NCI-H82 (cell line): ENCODE measurements at regions not wholly inside any gene's neighbourhood (a gene's known extent, or its start where the extent isn't known, plus 50 kb on each side); places are given as distances from the start of the nearest gene placed in this dataset.
A peak's percentile ranks its signal among the peaks of the same experiment; 100 is the strongest.

Experiments used
- DNase-seq: peaks from one replicate; lab custom pipeline; 2025; lab: John Stamatoyannopoulos, UW

- DNase-seq: no peak
These were observed 662.0 kb downstream of the CDH11 start for GRCh38 chr16:64459821-64460220.

DNA sequence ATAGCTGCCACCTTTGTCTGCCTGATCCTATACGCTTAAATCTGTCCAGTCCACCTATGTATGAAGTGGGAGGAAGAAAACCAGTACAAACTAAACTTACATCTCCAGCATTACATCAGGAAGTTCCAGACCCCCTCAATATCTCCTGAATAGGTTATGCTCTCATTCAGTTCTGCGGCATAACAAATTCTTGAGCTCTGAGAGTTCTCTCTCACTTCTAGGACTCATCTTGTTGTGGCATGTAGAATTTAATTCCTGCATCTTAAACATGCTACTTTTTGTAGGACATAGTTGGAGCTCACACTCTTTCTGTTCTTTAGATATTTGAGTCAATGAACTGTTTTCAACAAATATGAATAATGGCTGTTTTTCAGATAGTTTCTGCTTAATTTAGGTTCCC, 662.5 kb downstream of the CDH11 start:
- no peak for DNase-seq

- DNase-seq: no peak
These were observed 666.6 kb downstream of the CDH11 start for GRCh38 chr16:64455275-64455674.

DNA sequence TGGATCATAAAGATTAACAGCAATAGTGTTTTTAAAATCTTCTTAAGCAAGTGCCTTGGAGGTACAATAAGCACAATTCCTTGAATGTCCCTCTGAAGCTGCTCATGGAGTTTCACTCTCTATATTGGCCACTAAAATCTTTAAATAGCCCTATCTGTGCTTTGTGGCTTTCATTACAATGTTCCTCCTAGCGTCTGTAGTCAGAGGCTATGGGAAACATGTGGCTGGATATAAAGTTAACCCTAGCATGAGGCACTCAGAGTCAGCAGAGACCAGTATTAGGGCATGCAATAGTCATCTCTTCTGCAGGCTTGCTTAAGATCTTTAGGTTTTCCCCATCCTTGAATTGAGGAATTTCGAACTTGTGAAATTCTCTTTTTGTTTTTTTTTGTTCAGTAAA, 668.2 kb downstream of the CDH11 start:
- no peak for DNase-seq

GRCh38 chr16:64452446-64452845, 669.4 kb downstream of the CDH11 start:
- DNase-seq: no peak

- DNase-seq: no peak
These were observed 671.7 kb downstream of the CDH11 start for GRCh38 chr16:64450177-64450576.

DNA sequence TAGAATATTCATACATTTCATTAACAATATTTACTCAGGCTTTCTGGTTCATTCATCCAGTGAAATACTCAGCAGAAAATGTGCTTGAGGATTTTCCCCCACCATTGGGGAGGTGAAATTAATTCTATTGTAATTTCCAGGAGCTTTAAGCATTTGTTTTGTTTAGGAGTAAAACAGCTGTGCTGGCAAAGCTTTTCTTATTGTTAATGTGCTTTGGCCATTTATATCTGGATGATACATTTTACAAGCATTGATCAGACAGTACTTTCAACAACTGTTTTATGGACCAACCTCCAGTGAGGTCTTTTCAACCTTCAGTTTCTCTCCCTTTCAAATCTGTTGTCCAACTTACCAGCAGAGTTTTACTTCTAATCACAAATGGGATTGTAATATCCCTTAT, 672.4 kb downstream of the CDH11 start:
- DNase-seq: no peak

DNA sequence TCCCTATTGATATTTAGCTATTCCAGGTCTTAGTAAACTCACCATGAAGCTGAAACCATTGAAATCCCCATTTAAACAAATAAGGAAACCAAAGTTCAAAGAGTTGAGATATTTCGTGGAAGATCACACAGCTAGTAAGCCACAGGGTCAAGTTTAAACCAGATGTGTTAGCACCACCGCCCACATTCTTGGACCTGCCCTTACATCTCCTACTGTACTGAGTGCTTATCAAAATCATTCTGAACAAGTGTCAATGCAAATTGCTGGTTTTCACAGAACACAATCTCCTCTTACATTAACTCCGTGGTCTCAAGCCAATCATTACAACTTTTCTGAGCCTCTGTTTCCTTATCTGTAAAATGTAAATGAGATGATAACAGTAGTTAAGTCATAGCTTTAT, 676.2 kb downstream of the CDH11 start:
- no peak for DNase-seq

DNA sequence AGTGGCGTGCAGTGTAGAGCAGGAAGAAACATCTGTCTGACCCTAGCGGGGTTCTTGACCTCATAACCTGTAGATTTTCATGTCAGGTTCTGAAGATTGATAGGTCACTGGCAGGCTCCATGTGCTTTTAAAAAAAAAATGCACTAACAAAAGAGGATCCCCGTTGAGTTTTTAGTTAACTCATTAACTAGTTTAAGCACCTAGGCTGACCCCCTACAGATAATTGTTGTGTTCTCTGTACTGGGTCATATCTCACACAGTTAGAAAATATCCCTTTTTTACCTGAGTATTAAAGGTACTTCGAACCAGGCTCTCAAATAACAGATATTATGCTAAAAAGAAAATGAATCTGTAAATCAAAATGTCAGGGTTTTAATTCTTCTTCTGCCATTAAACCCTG, 676.6 kb downstream of the CDH11 start:
- DNase-seq: no peak

DNA sequence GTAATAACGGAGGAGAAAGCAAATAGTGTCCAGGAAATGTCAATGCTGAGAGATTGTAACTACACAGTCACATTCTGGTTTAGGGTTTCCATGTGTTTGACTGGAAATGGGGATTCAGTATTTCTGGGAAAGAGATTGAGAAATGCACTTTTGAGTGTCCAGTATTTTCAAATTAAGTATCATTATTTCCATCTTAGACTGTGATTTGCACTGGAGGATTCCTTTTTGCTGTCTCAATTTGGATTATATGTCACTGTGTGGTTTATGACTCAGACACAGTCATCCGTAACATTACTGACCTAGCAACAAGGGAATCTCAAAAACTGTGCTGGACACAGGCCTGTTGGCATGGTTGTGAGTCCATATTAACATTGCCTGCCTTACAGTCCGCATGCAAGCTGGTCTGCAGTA, 681.4 kb downstream of the CDH11 start:
- no peak for DNase-seq

DNA sequence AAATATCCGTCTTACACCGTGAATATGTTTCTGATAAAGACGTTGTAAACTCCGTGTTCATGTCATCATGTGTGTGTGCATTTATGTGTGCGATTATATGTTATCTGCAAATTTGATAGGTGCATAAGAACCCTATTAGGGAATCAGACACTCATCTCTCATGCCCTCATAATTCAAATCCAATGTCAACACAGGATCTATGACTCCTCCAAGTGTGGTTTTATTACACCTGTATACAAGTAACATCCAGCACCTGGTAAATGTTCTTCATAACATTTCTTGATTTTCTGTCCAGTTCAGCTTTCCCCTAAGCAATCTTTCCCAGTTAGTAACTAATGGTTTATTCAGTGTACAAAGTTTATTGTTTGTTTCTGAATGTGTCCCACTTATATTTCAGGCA, 681.9 kb downstream of the CDH11 start:
- DNase-seq: no peak

- DNase-seq: no peak
These were observed 684.0 kb downstream of the CDH11 start for GRCh38 chr16:64437706-64438324.

GRCh38 chr16:64434526-64435069, 687.3 kb downstream of the CDH11 start:
- no peak for DNase-seq

- peak; percentile 65 for DNase-seq
These were observed 693.3 kb downstream of the CDH11 start for GRCh38 chr16:64428463-64429113.

DNA sequence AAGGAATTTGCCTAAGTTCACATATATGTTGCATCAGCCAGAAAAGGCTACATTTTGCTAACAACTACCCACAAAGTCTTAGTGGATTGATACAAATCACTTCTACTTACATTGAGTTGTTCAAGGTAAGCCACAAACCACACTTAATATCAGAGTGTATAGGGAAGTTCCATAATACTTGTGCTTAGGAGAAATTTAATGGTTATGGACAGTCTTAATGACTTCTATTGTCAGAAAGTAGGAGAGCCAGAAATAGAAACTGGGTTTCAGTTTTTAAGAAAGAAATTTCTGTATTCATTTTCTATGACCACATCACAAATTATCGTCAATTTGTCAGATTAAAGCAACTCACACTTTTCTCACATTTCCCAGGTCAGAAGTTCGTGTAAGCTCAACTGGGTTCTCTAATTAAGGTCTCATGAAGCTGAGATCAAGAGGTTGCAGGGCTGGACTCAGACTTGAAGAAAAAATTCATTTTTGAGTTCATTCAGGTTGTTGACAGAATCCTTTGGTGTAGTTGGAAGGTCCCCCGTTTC, 695.7 kb downstream of the CDH11 start:
- no peak for DNase-seq

- DNase-seq: no peak
These were observed 696.5 kb downstream of the CDH11 start for GRCh38 chr16:64425381-64425780.

- DNase-seq: no peak
These were observed 699.6 kb downstream of the CDH11 start for GRCh38 chr16:64422259-64422658.

DNA sequence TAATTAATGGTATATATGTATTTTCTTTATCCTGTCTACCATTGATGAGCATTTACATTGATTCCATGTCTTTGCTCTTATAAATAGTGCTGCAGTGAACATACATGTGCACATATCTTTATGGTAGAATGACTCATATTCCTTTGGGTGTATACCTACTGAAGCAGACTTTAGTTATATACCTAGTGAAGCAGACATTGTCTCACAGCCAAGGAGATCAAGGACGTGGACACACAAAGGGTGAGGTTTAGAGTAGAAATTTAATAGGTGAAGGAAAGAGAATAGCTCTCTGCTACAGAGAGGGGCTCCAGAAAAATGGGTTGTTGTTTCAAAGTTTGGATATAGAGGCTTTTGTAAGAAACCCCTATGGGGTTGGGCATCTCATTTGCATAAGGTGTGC, 700.3 kb downstream of the CDH11 start:
- no peak for DNase-seq

GRCh38 chr16:64419832-64420231, 702.0 kb downstream of the CDH11 start:
- peak; percentile 65 for DNase-seq

GRCh38 chr16:64417711-64418227, 704.1 kb downstream of the CDH11 start:
- no peak for DNase-seq

DNA sequence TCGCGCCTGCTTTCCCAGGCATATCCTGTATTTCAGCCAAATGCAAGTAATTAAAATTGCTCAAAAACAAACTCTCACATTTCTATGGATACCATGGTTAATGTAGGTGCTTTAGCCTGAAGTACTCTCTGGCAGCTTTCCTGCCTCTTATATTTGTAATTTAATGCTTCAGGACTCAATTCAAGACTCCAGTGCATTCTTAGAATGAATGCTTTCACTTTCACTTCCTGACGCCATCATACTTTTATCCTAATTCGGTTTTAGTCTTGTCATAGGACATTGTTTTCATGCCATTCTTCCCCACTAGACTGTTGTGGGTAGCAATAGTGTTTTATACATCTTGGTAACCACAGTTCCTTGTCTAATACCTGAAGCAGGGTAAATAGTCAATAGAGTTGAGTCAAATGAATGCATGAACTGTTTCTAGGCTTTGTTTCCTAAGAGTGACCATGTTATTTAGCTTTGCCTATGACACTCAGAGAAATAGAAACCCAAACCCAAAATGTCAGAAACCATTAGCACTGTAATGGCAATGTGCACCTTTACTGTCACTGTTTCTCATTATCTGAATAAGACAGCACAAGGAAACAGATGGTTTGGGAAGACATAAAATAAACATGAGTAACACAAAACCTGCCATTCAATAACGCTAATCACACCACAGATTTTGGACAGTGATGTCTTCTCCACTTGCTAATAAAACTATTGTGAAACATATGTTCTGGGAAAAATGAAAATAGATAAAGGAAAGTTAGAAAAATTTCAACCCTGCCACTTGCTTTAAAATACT, 705.5 kb downstream of the CDH11 start:
- DNase-seq: no peak

DNA sequence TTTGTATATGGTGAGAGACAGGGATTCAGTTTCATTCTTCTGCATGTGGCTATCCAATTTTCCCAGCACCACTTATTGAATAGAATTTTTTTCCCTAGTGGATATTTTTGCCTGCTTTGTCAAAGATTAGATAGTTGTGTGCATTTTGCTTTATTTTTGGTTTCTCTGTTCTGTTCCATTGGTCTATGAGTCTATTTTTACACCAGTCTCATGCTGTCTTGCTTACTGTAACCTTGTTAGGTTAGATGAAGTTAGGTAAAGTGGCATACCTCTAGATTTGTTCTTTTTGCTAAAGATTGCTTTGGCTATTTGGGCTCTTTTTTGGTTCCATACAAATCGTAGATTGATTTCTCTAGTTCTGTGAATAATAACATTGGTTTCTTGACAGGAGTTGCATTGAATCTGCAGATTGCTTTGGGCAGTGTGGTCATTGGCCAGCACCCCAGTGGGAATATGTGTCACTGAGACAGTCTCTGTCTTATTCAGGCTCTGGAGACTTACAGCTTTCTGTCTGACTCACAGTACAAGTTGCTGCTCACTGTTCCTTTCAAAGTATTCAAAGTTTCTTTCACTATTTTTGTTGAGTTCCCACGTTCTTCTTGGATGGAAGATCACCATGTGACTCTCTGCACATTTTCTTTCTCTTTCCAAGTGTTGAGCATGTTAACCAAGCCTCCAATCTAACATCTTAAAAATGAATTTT, 709.1 kb downstream of the CDH11 start:
- no peak for DNase-seq
